ENCODE measurements at regions not wholly inside any gene's neighbourhood (a gene's known extent, or its start where the extent isn't known, plus 50 kb on each side); places are given as distances from the start of the nearest gene placed in this dataset.

GRCh38 chr2:128433911-128434550 is 115.4 kb upstream of the HS6ST1 start:
- Histone ChIP-seq H3K4me3 (ENCODE audit: control insufficient read depth in 2 of 3, extremely low read depth in 1 of 3, insufficient read depth in 2 of 3, low read depth in 1 of 3, low read length in 3 of 3) (no peak overlapping the region), H3K9ac (ENCODE audit: control insufficient read depth, extremely low read depth, insufficient read depth, low read length) (no peak overlapping the region), H4K20me1 (ENCODE audit: control insufficient read depth, extremely low read depth, insufficient read depth, low read length) (no peaks in the 10 kb centered on the region), H3K4me2 (ENCODE audit: control insufficient read depth, extremely low read depth, insufficient read depth, low read depth, low read length) (no peak overlapping the region), H2AFZ (ENCODE audit: control insufficient read depth, low read length) (no peak overlapping the region), H3K9me3 (ENCODE audit: control insufficient read depth, low read depth, low read length) (no peaks in the 10 kb centered on the region), H3K27ac (ENCODE audit: control insufficient read depth, insufficient read depth, low read length) (no peak overlapping the region), H3K79me2 (ENCODE audit: control insufficient read depth, insufficient read depth, low read length) (no peaks in the 10 kb centered on the region), H3K27me3 (ENCODE audit: control insufficient read depth, extremely low read depth, insufficient read depth, low read length) (no peaks in the 10 kb centered on the region), H3K9me1 (ENCODE audit: control insufficient read depth, extremely low read depth, insufficient read depth, low read length) (no peaks in the 10 kb centered on the region), H3K4me1 (ENCODE audit: control insufficient read depth, extremely low read depth, insufficient read depth, low read length) (no peaks in the 10 kb centered on the region), H3K36me3 (ENCODE audit: control insufficient read depth in 2 of 2, extremely low read depth in 1 of 2, insufficient read depth in 2 of 2, low read length in 2 of 2) (no peaks in the 10 kb centered on the region)
- FAIRE-seq (no peak), DNase-seq (ENCODE audit: low read depth, low spot score) (no peak)
- dilution Hi-C loops (cut with MboI; ENCODE audit: extremely low pct_ligation_motif_present, low sequenced_read_pairs), result no loop called here
- TF ChIP-seq, protein P1, sequence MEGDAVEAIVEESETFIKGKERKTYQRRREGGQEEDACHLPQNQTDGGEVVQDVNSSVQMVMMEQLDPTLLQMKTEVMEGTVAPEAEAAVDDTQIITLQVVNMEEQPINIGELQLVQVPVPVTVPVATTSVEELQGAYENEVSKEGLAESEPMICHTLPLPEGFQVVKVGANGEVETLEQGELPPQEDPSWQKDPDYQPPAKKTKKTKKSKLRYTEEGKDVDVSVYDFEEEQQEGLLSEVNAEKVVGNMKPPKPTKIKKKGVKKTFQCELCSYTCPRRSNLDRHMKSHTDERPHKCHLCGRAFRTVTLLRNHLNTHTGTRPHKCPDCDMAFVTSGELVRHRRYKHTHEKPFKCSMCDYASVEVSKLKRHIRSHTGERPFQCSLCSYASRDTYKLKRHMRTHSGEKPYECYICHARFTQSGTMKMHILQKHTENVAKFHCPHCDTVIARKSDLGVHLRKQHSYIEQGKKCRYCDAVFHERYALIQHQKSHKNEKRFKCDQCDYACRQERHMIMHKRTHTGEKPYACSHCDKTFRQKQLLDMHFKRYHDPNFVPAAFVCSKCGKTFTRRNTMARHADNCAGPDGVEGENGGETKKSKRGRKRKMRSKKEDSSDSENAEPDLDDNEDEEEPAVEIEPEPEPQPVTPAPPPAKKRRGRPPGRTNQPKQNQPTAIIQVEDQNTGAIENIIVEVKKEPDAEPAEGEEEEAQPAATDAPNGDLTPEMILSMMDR (optimal IDR thresholded peaks at IDR 0.05 in 1 of 3, IDR thresholded peaks at IDR 0.05 in 1 of 3, conservative IDR thresholded peaks at IDR 0.05 in 1 of 3; ENCODE audit: extremely low read depth in 1 of 3, insufficient read depth in 2 of 3, low read length in 3 of 3), result no peak
- no peak for TF ChIP-seq EZH2 (IDR thresholded peaks at IDR 0.05; ENCODE audit: low read length)

- no peak for FAIRE-seq
- dilution Hi-C loops (cut with MboI; ENCODE audit: extremely low pct_ligation_motif_present, low sequenced_read_pairs), result no loop called here
These were observed 117.2 kb upstream of the HS6ST1 start for GRCh38 chr2:128435576-128436478.

More at GRCh38 chr2:128435576-128436478, 117.2 kb upstream of the HS6ST1 start:
- H3K79me2 ChIP-seq (ENCODE audit: control insufficient read depth, insufficient read depth, low read length), result no peaks in the 10 kb centered on the region
- H3K27me3 ChIP-seq (ENCODE audit: control insufficient read depth, extremely low read depth, insufficient read depth, low read length), result no peaks in the 10 kb centered on the region
- TF ChIP-seq EZH2 (IDR thresholded peaks at IDR 0.05; ENCODE audit: low read length), result no peak
- TF ChIP-seq, protein P1 (optimal IDR thresholded peaks at IDR 0.05 in 1 of 3, IDR thresholded peaks at IDR 0.05 in 1 of 3, conservative IDR thresholded peaks at IDR 0.05 in 1 of 3; ENCODE audit: extremely low read depth in 1 of 3, insufficient read depth in 2 of 3, low read length in 3 of 3), result no peak
- no peak overlapping the region for H3K9ac ChIP-seq (ENCODE audit: control insufficient read depth, extremely low read depth, insufficient read depth, low read length)
- H3K27ac ChIP-seq (ENCODE audit: control insufficient read depth, insufficient read depth, low read length), result no peak overlapping the region
- H4K20me1 ChIP-seq (ENCODE audit: control insufficient read depth, extremely low read depth, insufficient read depth, low read length), result no peaks in the 10 kb centered on the region
- no peaks in the 10 kb centered on the region for H3K9me1 ChIP-seq (ENCODE audit: control insufficient read depth, extremely low read depth, insufficient read depth, low read length)
- no peak overlapping the region for H3K4me3 ChIP-seq (ENCODE audit: control insufficient read depth in 2 of 3, extremely low read depth in 1 of 3, insufficient read depth in 2 of 3, low read depth in 1 of 3, low read length in 3 of 3)
- no peaks in the 10 kb centered on the region for H3K9me3 ChIP-seq (ENCODE audit: control insufficient read depth, low read depth, low read length)
- H2AFZ ChIP-seq (ENCODE audit: control insufficient read depth, low read length), result no peak overlapping the region
- H3K4me2 ChIP-seq (ENCODE audit: control insufficient read depth, extremely low read depth, insufficient read depth, low read depth, low read length), result no peak overlapping the region
- no peaks in the 10 kb centered on the region for H3K4me1 ChIP-seq (ENCODE audit: control insufficient read depth, extremely low read depth, insufficient read depth, low read length)
- H3K36me3 ChIP-seq (ENCODE audit: control insufficient read depth in 2 of 2, extremely low read depth in 1 of 2, insufficient read depth in 2 of 2, low read length in 2 of 2), result no peaks in the 10 kb centered on the region
- DNase-seq (ENCODE audit: low read depth, low spot score), result no peak
